Type B pancreatic cell (in vitro differentiated cells): ENCODE measurements at regions not wholly inside any gene's neighbourhood (a gene's known extent, or its start where the extent isn't known, plus 50 kb on each side); places are given as distances from the start of the nearest gene placed in this dataset.
"Not testable (repeated sequence)": the region's sequence is repeated elsewhere in the genome, so short reads cannot be mapped to it uniquely, and the experiment has no call there.

Experiments used
- DNase-seq: peaks from one replicate; pipeline ENCODE4 v3.0.0; 2021; ENCODE audit warnings: mixed read lengths; ENCODE audit not compliant: unreplicated experiment; ENCODE audit errors: extremely low spot score
- H3K27ac Mint-ChIP-seq: 2 replicates; pipeline ENCODE4 v1.8.0; 2021; ENCODE audit warnings: mild to moderate bottlenecking, mixed read lengths
- H3K27me3 Mint-ChIP-seq: 2 replicates; pipeline ENCODE4 v1.8.0; 2021; ENCODE audit warnings: mixed read lengths
- H3K36me3 Mint-ChIP-seq: 2 replicates; pipeline ENCODE4 v1.8.0; 2021; ENCODE audit warnings: mixed read lengths
- H3K4me1 Mint-ChIP-seq: one replicate; pipeline ENCODE4 v1.8.0; 2021; ENCODE audit warnings: mixed read lengths; ENCODE audit not compliant: unreplicated experiment
- H3K4me3 Mint-ChIP-seq: 2 replicates; pipeline ENCODE4 v1.8.0; 2021; ENCODE audit warnings: mild to moderate bottlenecking, mixed read lengths
- H3K9me3 Mint-ChIP-seq: 2 replicates; pipeline ENCODE4 v1.8.0; 2021; ENCODE audit warnings: mixed read lengths
- TF ChIP-seq, protein P1 (sequence below): fragments of 200-600 bp; sonication (generic); conservative IDR thresholded peaks from 2 replicates; pipeline ENCODE4 v1.5.0; 2021; ENCODE audit warnings: antibody characterized with exemption, mild to moderate bottlenecking

DNA sequence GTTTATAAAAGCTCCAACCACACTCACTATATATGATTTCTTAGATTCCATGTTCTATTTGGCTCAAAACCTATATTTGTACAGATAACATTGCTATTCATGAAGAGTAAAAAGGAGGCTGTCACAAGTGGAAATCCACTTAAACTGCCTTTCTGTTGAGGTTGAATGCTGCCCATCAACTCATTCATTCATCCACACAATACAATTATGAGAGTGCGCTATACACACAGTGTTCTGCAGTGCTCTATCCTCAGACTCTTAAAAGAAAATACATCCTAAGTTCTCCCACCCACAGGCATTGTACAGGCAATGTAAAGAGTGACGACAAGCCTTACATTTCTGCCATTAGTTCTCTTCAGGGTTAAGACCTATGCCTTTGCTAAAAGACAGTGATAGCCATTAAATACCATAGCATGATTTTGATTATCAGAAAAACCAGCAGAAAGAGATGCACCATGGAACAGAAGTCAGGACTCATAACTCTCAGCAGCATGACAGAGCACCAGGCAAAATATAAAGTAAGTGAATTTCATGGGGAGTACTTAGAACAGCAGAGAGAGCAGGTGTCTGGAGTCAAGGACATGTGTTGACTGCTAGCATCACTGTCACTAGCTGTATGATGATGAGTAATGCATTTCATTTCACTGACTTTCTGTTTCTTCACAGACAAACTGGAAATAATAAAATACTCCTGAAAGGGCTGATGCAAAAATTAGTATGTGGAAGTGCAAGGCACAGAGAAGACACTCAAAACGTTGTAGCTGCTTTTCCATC lies 218.0 kb downstream of the RBM26 start:
- peaks cover 4% of the 10 kb centered on the region for H3K27me3 Mint-ChIP-seq
- H3K9me3 Mint-ChIP-seq: no peaks in the 10 kb centered on the region
- no peaks in the 10 kb centered on the region for H3K4me1 Mint-ChIP-seq
- no peak for DNase-seq
- TF ChIP-seq, protein P1, sequence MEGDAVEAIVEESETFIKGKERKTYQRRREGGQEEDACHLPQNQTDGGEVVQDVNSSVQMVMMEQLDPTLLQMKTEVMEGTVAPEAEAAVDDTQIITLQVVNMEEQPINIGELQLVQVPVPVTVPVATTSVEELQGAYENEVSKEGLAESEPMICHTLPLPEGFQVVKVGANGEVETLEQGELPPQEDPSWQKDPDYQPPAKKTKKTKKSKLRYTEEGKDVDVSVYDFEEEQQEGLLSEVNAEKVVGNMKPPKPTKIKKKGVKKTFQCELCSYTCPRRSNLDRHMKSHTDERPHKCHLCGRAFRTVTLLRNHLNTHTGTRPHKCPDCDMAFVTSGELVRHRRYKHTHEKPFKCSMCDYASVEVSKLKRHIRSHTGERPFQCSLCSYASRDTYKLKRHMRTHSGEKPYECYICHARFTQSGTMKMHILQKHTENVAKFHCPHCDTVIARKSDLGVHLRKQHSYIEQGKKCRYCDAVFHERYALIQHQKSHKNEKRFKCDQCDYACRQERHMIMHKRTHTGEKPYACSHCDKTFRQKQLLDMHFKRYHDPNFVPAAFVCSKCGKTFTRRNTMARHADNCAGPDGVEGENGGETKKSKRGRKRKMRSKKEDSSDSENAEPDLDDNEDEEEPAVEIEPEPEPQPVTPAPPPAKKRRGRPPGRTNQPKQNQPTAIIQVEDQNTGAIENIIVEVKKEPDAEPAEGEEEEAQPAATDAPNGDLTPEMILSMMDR: no peak
- no peak overlapping the region for H3K4me3 Mint-ChIP-seq
- no peak overlapping the region for H3K27ac Mint-ChIP-seq
- H3K36me3 Mint-ChIP-seq: no peaks in the 10 kb centered on the region

DNA sequence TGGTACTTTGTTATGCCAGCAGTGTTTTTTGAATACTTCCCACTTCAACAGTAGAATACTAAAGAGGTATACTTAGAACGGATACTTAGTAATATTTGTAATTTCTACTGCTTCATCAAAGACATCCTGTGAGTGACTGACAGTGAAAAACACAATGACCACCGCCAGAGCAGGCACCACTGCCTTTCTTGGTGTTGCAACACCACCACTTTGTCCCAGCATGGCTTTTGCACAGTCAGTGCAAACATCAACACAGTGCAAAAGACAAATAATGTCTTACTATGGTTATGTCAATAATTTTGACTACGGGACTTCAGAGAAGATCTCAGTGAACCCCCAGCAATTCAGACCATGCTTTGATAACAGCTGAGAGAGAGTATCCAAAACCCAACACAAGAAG lies 220.5 kb downstream of the RBM26 start:
- no peak overlapping the region for H3K4me3 Mint-ChIP-seq
- no peak for DNase-seq
- H3K27ac Mint-ChIP-seq: no peak overlapping the region
- TF ChIP-seq, protein P1: no peak
- no peaks in the 10 kb centered on the region for H3K9me3 Mint-ChIP-seq
- H3K27me3 Mint-ChIP-seq: peaks cover 4% of the 10 kb centered on the region
- H3K36me3 Mint-ChIP-seq: no peaks in the 10 kb centered on the region
- H3K4me1 Mint-ChIP-seq: no peaks in the 10 kb centered on the region

DNA sequence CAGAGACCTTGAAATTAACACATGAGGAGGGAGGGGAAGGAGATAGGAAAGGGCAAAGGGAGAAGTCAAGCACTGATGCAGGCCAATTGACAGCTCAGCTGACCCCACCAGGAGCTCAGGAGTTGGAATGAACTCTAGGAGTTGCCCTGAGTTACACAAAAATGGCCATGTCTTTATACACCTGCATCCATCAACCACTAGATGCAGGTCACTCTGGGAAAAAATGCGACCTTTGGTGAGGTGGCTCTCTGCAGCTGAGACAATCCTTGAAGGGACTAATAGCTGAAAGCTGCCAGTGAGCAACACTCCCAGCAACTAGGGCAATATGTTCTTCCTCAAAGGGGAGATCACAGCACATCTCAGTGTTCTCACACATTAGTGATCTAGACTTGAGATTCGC lies 222.8 kb downstream of the RBM26 start:
- TF ChIP-seq, protein P1: no peak
- no peaks in the 10 kb centered on the region for H3K4me1 Mint-ChIP-seq
- H3K27me3 Mint-ChIP-seq: no peaks in the 10 kb centered on the region
- H3K9me3 Mint-ChIP-seq: no peaks in the 10 kb centered on the region
- H3K36me3 Mint-ChIP-seq: no peaks in the 10 kb centered on the region
- no peak overlapping the region for H3K27ac Mint-ChIP-seq
- no peak for DNase-seq
- no peak overlapping the region for H3K4me3 Mint-ChIP-seq

DNA sequence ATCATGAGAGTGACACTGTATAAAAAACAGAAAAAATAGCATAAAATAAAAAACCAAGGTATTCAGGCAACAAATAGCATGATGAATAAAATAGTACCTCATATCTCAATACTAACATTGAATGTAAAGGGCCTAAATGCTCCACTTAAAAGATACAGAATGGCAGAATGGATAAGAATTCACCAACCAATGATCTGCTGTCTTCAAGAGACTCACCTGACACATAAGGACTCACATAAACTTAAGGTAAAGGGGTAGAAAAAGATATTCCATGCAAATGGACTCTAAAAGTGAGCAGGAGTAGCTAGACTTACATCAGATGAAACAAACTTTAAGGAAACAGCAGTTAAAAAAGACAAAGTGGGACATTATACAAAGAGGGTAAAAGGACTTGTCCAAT lies 232.4 kb downstream of the RBM26 start:
- not testable (repeated sequence) for H3K4me1 Mint-ChIP-seq, H3K36me3 Mint-ChIP-seq, H3K4me3 Mint-ChIP-seq, H3K27ac Mint-ChIP-seq, H3K27me3 Mint-ChIP-seq, DNase-seq, H3K9me3 Mint-ChIP-seq

DNA sequence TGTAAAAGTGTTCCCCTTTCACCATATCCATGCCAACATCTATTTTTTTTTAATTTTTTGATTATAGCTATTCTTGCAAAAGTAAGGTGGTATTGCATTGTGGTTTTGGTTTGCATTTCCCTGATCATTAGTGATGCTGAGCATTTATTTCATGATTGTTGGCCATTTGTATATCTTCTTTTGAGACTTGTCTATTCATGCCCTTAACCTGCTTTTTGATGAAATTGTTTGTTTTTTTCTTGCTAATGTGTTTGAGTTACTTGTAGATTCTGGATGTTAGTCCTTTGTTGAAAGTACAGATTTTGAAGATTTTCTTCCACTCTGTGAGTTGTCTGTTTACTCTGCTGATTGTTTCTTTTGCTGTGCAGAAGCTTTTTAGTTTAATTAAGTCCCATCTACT lies 233.1 kb downstream of the RBM26 start:
- H3K4me1 Mint-ChIP-seq, H3K9me3 Mint-ChIP-seq, DNase-seq, H3K27ac Mint-ChIP-seq, H3K4me3 Mint-ChIP-seq, H3K27me3 Mint-ChIP-seq, H3K36me3 Mint-ChIP-seq: not testable (repeated sequence)

DNA sequence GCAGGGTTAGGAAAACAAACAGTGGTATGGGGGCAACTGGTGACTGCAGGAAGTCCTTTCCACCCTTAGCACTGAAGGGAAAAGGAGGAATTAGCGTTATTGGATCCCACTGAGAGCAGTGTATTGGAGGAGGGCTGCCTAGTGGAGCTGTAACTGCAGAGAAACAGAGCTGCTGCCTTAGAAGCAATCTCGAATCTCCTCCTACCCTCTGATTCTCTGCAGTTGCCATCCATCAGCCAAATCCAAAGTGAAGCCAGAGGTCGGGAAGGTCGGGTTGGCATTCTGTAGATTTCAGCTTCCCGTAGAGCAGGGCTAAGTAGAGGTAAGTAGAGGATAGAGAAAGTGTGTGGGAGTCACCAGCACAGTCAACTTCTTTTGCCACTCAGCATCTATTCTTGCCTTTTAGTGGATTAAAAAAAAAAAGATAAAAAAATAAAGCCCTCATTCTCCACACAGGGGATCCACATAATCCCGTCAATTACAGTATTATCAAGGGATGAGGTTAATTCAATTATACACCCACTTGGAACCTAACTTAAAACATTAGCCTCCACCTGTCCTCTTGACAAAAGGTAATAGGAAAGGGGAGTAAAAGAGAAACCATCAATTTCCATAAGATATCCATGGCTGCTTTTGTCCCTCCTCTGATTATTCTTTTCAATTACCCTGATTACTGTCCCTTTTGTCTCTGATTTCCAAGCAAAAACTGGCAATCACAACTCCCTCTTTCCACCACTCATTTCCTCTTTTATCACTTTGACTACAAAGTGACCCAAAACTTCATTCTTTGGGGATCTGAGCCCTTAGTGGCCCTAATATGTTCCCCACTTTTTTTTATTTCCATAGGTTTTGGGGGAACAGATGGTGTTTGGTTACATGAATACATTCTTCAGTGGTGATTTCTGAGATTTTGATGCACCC lies 234.7 kb downstream of the RBM26 start:
- peaks cover 4% of the 10 kb centered on the region for H3K4me1 Mint-ChIP-seq
- H3K27ac Mint-ChIP-seq: no peak overlapping the region
- no peak for DNase-seq
- peaks cover 5% of the 10 kb centered on the region for H3K9me3 Mint-ChIP-seq
- H3K27me3 Mint-ChIP-seq: no peaks in the 10 kb centered on the region
- H3K36me3 Mint-ChIP-seq: no peaks in the 10 kb centered on the region
- no peak overlapping the region for H3K4me3 Mint-ChIP-seq
- TF ChIP-seq, protein P1: no peak
